ENCODE measurements at regions not wholly inside any gene's neighbourhood (a gene's known extent, or its start where the extent isn't known, plus 50 kb on each side); places are given as distances from the start of the nearest gene placed in this dataset.

DNA sequence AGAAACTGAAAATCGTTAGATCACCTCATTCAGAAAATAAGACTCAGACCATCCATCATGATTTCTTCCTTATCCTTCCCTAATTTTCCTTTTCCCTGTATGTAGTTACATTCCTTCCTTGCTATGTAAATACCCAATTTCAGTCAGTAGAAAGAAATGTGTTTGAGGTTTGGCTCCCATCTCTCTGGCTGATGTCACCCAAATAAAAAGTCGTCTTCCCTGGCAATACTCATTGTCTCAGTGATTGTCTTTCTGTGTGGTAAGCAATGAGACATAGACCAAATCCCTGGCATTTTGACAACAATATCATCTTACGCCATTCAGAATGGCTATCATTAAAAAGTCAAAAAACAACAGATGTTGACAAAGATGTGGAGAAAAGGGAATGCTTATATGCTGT is 303.9 kb upstream of the EDIL3 start (continued):
- TF ChIP-seq, protein P1, sequence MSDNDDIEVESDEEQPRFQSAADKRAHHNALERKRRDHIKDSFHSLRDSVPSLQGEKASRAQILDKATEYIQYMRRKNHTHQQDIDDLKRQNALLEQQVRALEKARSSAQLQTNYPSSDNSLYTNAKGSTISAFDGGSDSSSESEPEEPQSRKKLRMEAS (IDR thresholded peaks at IDR 0.05): no peak
- TF ChIP-seq, protein P2, sequence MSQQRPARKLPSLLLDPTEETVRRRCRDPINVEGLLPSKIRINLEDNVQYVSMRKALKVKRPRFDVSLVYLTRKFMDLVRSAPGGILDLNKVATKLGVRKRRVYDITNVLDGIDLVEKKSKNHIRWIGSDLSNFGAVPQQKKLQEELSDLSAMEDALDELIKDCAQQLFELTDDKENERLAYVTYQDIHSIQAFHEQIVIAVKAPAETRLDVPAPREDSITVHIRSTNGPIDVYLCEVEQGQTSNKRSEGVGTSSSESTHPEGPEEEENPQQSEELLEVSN (IDR thresholded peaks at IDR 0.05): no peak
- no peak for TF ChIP-seq KDM5A (IDR thresholded peaks at IDR 0.05; ENCODE audit: low read length)
- TF ChIP-seq SRF (IDR thresholded peaks at IDR 0.05; ENCODE audit: low read depth, low read length): no peak
- TF ChIP-seq GABPA (IDR thresholded peaks at IDR 0.05; ENCODE audit: borderline replicate concordance, insufficient read depth, low read length): no peak

All from H1 (cell line).